ENCODE measurements at regions not wholly inside any gene's neighbourhood (a gene's known extent, or its start where the extent isn't known, plus 50 kb on each side); places are given as distances from the start of the nearest gene placed in this dataset.

- Histone ChIP-seq H3K4me1 (ENCODE audit: insufficient read depth, low read length, poor library complexity, severe bottlenecking) (no peaks in the 10 kb centered on the region), H3K4me3 (ENCODE audit: low read depth, low read length, poor library complexity, severe bottlenecking) (no peak overlapping the region), H3K27me3 (replicated peaks; ENCODE audit: insufficient read depth, low read depth, low read length, poor library complexity) (no peaks in the 10 kb centered on the region), H3K27ac (ENCODE audit: low read depth, low read length, poor library complexity, severe bottlenecking) (no peak overlapping the region), H3K36me3 (ENCODE audit: insufficient read depth, low read length, poor library complexity, severe bottlenecking) (no peaks in the 10 kb centered on the region), H3K9me3 (ENCODE audit: low read depth, low read length, poor library complexity, severe bottlenecking) (peaks cover 9% of the 10 kb centered on the region)
- no peak for DNase-seq (ENCODE audit: low spot score)
- no TSS peak for BruUV-seq (replicated peaks)
- TF ChIP-seq EZH2 (IDR thresholded peaks at IDR 0.05; ENCODE audit: borderline replicate concordance, low read depth, low read length, poor library complexity, severe bottlenecking) (no peak), CTCF (conservative IDR thresholded peaks at IDR 0.05; ENCODE audit: low read depth, low read length) (no peak)
- ChIA-PET POLR2A (ENCODE audit: low non-redundant PET) (no interaction called here), CTCF (no interaction called here)
- intact Hi-C loops (cut with micrococcal nuclease; ENCODE audit: unreplicated experiment), result no loop called here
Observed at GRCh38 chr19:28882818-28883217, 330.1 kb downstream of the UQCRFS1 start.

GRCh38 chr19:28881616-28882015, 331.3 kb downstream of the UQCRFS1 start:
- intact Hi-C loops (cut with micrococcal nuclease; ENCODE audit: unreplicated experiment), result no loop called here
- Histone ChIP-seq H3K9me3 (ENCODE audit: low read depth, low read length, poor library complexity, severe bottlenecking) (peaks cover 9% of the 10 kb centered on the region), H3K27ac (ENCODE audit: low read depth, low read length, poor library complexity, severe bottlenecking) (no peak overlapping the region), H3K27me3 (replicated peaks; ENCODE audit: insufficient read depth, low read depth, low read length, poor library complexity) (no peaks in the 10 kb centered on the region), H3K36me3 (ENCODE audit: insufficient read depth, low read length, poor library complexity, severe bottlenecking) (no peaks in the 10 kb centered on the region), H3K4me1 (ENCODE audit: insufficient read depth, low read length, poor library complexity, severe bottlenecking) (no peaks in the 10 kb centered on the region), H3K4me3 (ENCODE audit: low read depth, low read length, poor library complexity, severe bottlenecking) (no peak overlapping the region)
- BruUV-seq (replicated peaks), result no TSS peak
- POLR2A ChIA-PET (ENCODE audit: low non-redundant PET), result no interaction called here
- DNase-seq (ENCODE audit: low spot score), result no peak
- no peak for TF ChIP-seq CTCF (conservative IDR thresholded peaks at IDR 0.05; ENCODE audit: low read depth, low read length)
- no peak for TF ChIP-seq EZH2 (IDR thresholded peaks at IDR 0.05; ENCODE audit: borderline replicate concordance, low read depth, low read length, poor library complexity, severe bottlenecking)
- CTCF ChIA-PET, result no interaction called here

GRCh38 chr19:28880735-28881401, 332.1 kb downstream of the UQCRFS1 start:
- no peak overlapping the region for H3K4me3 ChIP-seq (ENCODE audit: low read depth, low read length, poor library complexity, severe bottlenecking)
- peaks cover 4% of the 10 kb centered on the region for H3K9me3 ChIP-seq (ENCODE audit: low read depth, low read length, poor library complexity, severe bottlenecking)
- POLR2A ChIA-PET (ENCODE audit: low non-redundant PET), result no interaction called here
- no peak for DNase-seq (ENCODE audit: low spot score)
- CTCF ChIA-PET, result no interaction called here
- intact Hi-C loops (cut with micrococcal nuclease; ENCODE audit: unreplicated experiment), result no loop called here
- no TSS peak for BruUV-seq (replicated peaks)
- no peak overlapping the region for H3K27ac ChIP-seq (ENCODE audit: low read depth, low read length, poor library complexity, severe bottlenecking)
- TF ChIP-seq EZH2 (IDR thresholded peaks at IDR 0.05; ENCODE audit: borderline replicate concordance, low read depth, low read length, poor library complexity, severe bottlenecking), result no peak
- no peak for TF ChIP-seq CTCF (conservative IDR thresholded peaks at IDR 0.05; ENCODE audit: low read depth, low read length)
- H3K4me1 ChIP-seq (ENCODE audit: insufficient read depth, low read length, poor library complexity, severe bottlenecking), result no peaks in the 10 kb centered on the region
- no peaks in the 10 kb centered on the region for H3K27me3 ChIP-seq (replicated peaks; ENCODE audit: insufficient read depth, low read depth, low read length, poor library complexity)
- H3K36me3 ChIP-seq (ENCODE audit: insufficient read depth, low read length, poor library complexity, severe bottlenecking), result no peaks in the 10 kb centered on the region
